Small intestine (tissue), 7 donors: ENCODE measurements at regions not wholly inside any gene's neighbourhood (a gene's known extent, or its start where the extent isn't known, plus 50 kb on each side); places are given as distances from the start of the nearest gene placed in this dataset.

Experiments used
- DNase-seq, 2 donors: peaks; one replicate each; pipeline versions ENCODE4 v3.0.0 to v3.0.0-alpha.2; 2013
- FAIRE-seq: peaks from 2 replicates; lab custom pipeline; 2012; peaks lifted over from hg19 to GRCh38; lab: Jason Lieb, UNC
- H3K27ac ChIP-seq, 3 donors: one replicate each; pipeline ENCODE4 v1.5.1; 2013; ENCODE audit warnings: low read length in 2 of 3, mild to moderate bottlenecking in 2 of 3, control low read depth in 1 of 3, inconsistent platforms in 1 of 3, low read depth in 1 of 3, moderate library complexity in 1 of 3
- H3K27me3 ChIP-seq, 3 donors: one replicate each; pipeline ENCODE4 v1.6.1; 2013; ENCODE audit warnings: low read length in 3 of 3, inconsistent platforms in 1 of 3; ENCODE audit not compliant: control insufficient read depth in 3 of 3, insufficient read depth in 3 of 3
- H3K36me3 ChIP-seq, 3 donors: one replicate each; pipeline ENCODE4 v1.6.1; 2013; ENCODE audit warnings: low read length in 3 of 3, inconsistent platforms in 1 of 3, low read depth in 1 of 3, mild to moderate bottlenecking in 1 of 3, moderate library complexity in 1 of 3; ENCODE audit not compliant: control insufficient read depth in 3 of 3, insufficient read depth in 2 of 3
- H3K4me1 ChIP-seq, 3 donors: one replicate each; pipeline ENCODE4 v1.6.1; 2013; ENCODE audit warnings: low read length in 2 of 3, inconsistent platforms in 1 of 3, low read depth in 1 of 3, mild to moderate bottlenecking in 1 of 3, moderate library complexity in 1 of 3; ENCODE audit not compliant: control insufficient read depth in 3 of 3, insufficient read depth in 2 of 3
- H3K4me3 ChIP-seq, 3 donors: one replicate each; pipeline ENCODE4 v1.5.1; 2013; ENCODE audit warnings: low read length in 3 of 3, control low read depth in 1 of 3, inconsistent platforms in 1 of 3, low read depth in 1 of 3, mild to moderate bottlenecking in 1 of 3, moderate library complexity in 1 of 3
- H3K9me3 ChIP-seq, 2 donors: one replicate each; pipeline ENCODE4 v1.6.1; 2013; ENCODE audit warnings: low read depth in 1 of 2, low read length in 1 of 2; ENCODE audit not compliant: control insufficient read depth in 2 of 2, insufficient read depth in 1 of 2
- WGBS, 3 donors: extraction: QIAGEN DNeasy Blood & Tissue Kit; methylation state at CpG; one replicate each; pipeline ENCODE4 v1.1.7; 2013; 5-methylcytosine and 5-hydroxymethylcytosine counted together
- donor health status: healthy with polysubstance abuse.
- donor health status: control.
- donor health status: control.
- donor health status: Bipolar disorder and iron deficiency.
- donor health status: healthy.

DNA sequence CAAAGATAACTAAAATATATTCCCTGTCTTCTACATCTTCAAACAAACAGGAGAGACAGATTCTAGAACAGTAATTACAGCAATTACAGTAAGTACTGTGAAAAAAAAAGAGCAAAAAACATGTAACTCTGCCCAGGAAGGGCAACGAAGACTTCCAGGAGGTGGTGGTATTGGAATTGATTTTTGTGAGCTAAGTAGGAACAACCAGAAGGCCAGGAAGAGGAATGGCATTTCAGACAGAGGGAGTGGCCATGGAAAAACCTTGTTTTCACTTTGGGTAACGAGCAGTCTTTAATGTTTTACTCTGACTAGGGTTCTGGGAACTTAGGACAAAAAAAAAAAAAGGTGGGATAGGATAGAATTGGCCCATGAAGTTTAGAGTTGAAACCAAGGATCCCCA, 196.3 kb upstream of the PLEKHG7 start:
- WGBS, 3 donors, result 18 to 47% (median 33%) methylated on average over 2 of the region's 2 CpGs

DNA sequence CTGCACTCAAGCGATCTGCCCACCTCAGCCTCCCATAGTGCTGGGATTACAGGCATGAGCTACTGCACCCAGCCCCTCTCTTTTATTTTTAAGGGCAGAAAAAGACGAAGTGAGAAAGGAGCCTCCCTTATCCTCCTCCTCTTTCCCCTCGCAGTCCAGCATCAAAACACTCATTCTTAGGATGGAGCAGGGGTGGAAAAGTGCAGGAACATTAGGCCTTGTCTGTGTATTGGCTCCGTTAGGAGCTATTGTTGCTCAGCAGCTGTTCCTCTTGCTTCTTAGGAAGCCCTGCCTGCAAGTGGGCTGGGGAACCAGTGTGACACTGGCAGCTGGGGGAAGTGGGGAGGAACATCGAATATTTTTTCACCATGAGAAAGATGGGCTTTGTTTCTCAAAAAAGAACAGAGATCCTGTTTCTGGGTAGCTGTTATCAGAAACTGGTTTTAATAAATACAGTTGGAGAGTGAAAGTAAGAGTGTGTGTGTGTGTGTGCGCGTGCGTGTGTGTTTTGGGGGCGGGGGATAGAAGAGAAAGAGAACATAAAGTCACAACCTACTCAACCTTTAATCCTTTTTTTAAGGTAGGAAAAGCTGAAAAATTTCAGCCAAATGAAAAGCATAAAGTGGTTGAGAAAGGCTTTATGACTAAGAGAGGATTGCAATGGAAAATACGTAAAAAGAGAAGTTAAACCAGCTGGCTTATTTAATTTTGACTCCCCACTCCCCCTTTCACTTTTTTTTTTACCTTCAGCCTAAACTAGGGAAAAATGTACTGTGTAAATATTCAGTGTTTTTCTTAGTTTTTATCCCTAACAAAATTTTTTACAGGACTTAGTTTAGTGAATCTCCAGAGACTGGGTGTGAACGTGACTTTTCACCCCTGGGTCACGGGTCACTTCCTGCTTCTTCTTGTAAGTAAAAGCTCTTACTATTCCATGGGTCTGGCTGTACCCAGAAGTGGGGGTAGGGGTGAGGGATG, 197.2 kb upstream of the PLEKHG7 start:
- 19 to 22% (median 19%) methylated on average over 12 of the region's 12 CpGs for WGBS, 3 donors
- H3K4me3 ChIP-seq, result peak overlapping the region in 1 of 3 donors; percentile 14
- no peaks in the 10 kb centered on the region for H3K36me3 ChIP-seq
- H3K27me3 ChIP-seq, result no peaks in the 10 kb centered on the region
- DNase-seq (peak; percentile 77 to 87), FAIRE-seq (no peak)
- H3K9me3 ChIP-seq, result no peaks in the 10 kb centered on the region
- H3K27ac ChIP-seq, result peak overlapping the region; percentile 71 to 83 (median 79)
- H3K4me1 ChIP-seq, result peaks cover 15 to 46% (median 26%) of the 10 kb centered on the region in 3 donors

More for the DNA sequence above, 196.3 kb upstream of the PLEKHG7 start:
- peaks cover 15 to 46% (median 26%) of the 10 kb centered on the region in 3 donors for H3K4me1 ChIP-seq
- no peaks in the 10 kb centered on the region for H3K27me3 ChIP-seq
- DNase-seq, result peak; percentile 21 to 48
- no peaks in the 10 kb centered on the region for H3K9me3 ChIP-seq
- H3K4me3 ChIP-seq, result no peak overlapping the region
- H3K27ac ChIP-seq, result peak overlapping the region; percentile 41 to 71 (median 43)
- FAIRE-seq, result no peak
- H3K36me3 ChIP-seq, result no peaks in the 10 kb centered on the region

DNA sequence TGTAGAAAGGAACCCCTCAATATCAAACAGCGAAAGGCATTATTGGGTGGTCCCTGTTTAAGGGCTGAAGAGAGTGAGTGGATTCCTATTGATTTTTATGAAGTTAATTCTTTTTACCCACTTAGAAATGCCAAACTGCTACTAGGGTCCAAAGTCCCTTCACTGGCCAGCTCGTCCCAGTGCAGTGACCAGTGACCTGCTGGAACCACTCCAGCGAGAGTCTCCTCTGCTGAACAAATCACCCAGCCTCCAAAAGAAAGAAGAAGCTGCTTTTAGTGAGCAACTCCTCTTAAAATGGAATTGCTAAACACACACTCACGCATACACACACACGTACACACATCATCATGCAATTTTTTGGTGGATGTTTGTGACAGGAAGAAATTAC, 198.2 kb upstream of the PLEKHG7 start:
- 65 to 78% (median 73%) methylated on average over 5 of the region's 5 CpGs for WGBS, 3 donors
- peak overlapping the region in 2 of 3 donors; percentile 56 to 60 for H3K27ac ChIP-seq
- DNase-seq, result peak; percentile 25 to 34

DNA sequence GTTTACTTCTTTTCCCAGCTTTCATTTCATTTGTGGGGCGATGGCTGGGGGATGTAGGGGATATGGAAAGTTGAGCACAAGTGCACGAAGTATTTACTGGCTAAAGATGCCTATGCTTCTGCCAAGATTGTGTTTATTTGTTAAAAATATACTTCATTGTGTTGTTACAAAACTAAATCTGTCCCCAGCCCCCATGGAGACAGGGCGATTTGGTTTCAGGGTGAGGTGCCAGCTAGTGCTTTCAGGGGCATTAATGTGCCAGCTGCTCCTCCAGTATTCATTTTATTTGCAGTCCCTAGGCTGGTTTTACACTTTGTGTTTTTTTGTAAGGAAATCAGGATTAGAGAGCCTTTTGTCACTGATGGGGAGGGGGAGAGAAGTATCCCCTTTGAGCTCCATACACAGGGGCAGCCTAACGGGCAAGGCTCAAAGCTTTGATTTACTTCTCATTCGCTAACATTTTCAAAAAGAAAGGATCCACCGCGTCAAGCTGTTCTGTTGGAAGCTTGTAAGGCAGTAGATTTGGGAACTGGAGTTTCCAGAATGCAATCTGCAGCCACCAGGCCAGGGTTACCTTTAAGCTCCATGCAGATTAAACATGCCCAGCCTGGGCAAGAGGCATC, 198.7 kb upstream of the PLEKHG7 start:
- no peaks in the 10 kb centered on the region for H3K27me3 ChIP-seq
- no peak overlapping the region for H3K4me3 ChIP-seq
- H3K36me3 ChIP-seq, result no peaks in the 10 kb centered on the region
- peaks cover 15 to 46% (median 26%) of the 10 kb centered on the region in 3 donors for H3K4me1 ChIP-seq
- DNase-seq (no peak), FAIRE-seq (no peak)
- no peaks in the 10 kb centered on the region for H3K9me3 ChIP-seq
- WGBS, 3 donors, result 67 to 74% (median 74%) methylated on average over 7 of the region's 7 CpGs
- H3K27ac ChIP-seq, result peak overlapping the region in 2 of 3 donors; percentile 56 to 60

More for the DNA sequence above, 198.2 kb upstream of the PLEKHG7 start:
- Histone ChIP-seq H3K27me3 (no peaks in the 10 kb centered on the region), H3K36me3 (no peaks in the 10 kb centered on the region), H3K9me3 (no peaks in the 10 kb centered on the region), H3K4me3 (no peak overlapping the region), H3K4me1 (peaks cover 15 to 46% (median 26%) of the 10 kb centered on the region in 3 donors)
- no peak for FAIRE-seq

DNA sequence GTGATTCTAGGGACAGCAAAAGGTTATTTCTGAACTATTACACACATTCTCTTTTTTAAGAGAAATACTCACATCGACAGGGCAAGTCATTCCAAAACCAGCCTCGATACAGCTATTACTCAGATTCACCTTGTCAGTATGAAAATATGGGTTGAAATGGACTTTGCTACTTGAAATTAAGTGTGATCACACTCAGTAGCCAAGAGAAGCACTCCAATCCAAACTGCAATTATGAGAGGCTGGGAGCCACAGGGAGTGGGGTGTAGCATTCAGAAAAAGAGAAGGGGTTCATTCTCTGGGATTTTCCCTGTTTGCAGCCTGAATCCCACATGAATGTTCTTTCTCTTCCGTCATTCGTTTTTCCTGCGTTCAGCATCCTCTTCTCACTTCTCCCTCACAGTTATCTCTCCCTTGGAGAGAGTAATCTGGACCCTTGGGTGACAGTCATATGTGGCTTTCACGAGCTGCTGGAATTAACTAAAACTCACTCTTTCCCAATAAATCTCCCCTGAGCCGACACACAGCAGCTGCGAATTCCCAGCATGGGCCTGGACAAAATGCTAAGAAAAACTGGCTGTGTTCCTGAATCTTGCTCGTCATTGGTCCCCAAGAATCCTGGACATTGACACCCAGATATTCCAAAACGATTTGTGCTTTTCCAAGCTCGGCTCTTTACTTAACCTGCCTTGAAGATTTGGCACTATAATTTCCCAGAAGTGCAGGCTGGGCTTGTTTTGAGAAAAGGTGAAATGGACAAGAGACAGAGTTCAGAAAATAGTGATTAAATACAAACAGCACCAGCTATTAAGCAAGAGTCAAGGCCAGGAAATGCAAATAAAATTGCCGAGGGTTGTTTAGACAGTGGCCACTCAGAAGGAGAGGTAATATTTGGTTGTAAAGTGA, 199.5 kb upstream of the PLEKHG7 start:
- DNase-seq (peak; percentile 40 to 49), FAIRE-seq (no peak)
- WGBS, 3 donors, result 17 to 40% (median 24%) methylated on average over 12 of the region's 12 CpGs
- peaks cover 15 to 46% (median 26%) of the 10 kb centered on the region in 3 donors for H3K4me1 ChIP-seq
- no peaks in the 10 kb centered on the region for H3K27me3 ChIP-seq
- no peaks in the 10 kb centered on the region for H3K9me3 ChIP-seq
- no peak overlapping the region for H3K4me3 ChIP-seq
- peak overlapping the region in 2 of 3 donors; percentile 56 to 60 for H3K27ac ChIP-seq
- no peaks in the 10 kb centered on the region for H3K36me3 ChIP-seq

- H3K4me3 ChIP-seq, result no peak overlapping the region
- 44 to 71% (median 47%) methylated on average over 3 of the region's 3 CpGs for WGBS, 3 donors
- no peaks in the 10 kb centered on the region for H3K36me3 ChIP-seq
- DNase-seq (no peak), FAIRE-seq (no peak)
- peaks cover 15 to 46% (median 26%) of the 10 kb centered on the region in 3 donors for H3K4me1 ChIP-seq
- peak overlapping the region in 2 of 3 donors; percentile 56 to 60 for H3K27ac ChIP-seq
- H3K27me3 ChIP-seq, result no peaks in the 10 kb centered on the region
- no peaks in the 10 kb centered on the region for H3K9me3 ChIP-seq
Measured at GRCh38 chr12:92502417-92503028, 200.3 kb upstream of the PLEKHG7 start.

DNA sequence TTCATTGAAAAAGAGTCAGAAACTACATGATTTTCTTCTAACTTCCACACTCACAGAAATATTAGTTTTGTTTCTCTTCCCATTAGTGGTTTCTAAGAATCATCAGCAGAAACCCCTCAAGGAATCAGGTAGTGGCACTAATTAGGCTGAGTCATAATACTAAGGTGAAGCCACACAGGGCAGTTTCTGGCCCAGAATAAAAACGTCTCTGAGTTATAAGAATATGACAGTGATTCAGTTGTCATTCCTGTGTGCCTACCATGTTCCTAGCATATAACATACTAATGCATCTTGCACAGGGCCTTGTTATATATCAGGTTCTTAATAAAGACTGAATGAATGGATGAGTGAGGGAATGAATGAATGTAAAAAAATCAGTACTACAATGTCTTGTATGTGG, 206.0 kb upstream of the PLEKHG7 start:
- WGBS, 3 donors, result 48 to 59% (median 56%) methylated on average over 1 of the region's 1 CpG
- FAIRE-seq (no peak), DNase-seq (no peak)
- Histone ChIP-seq H3K9me3 (no peaks in the 10 kb centered on the region), H3K4me1 (no peaks in the 10 kb centered on the region), H3K27me3 (no peaks in the 10 kb centered on the region), H3K36me3 (no peaks in the 10 kb centered on the region), H3K27ac (no peak overlapping the region), H3K4me3 (no peak overlapping the region)
